A673 (cell line): ENCODE measurements at regions not wholly inside any gene's neighbourhood (a gene's known extent, or its start where the extent isn't known, plus 50 kb on each side); places are given as distances from the start of the nearest gene placed in this dataset.

ENCODE experiments used
- EZH2 ChIP-seq: fragments of 200-600 bp; sonication (generic); IDR thresholded peaks from 2 replicates; pipeline ENCODE4 v1.6.1; 2017; ENCODE audit warnings: borderline replicate concordance, low read depth, mild to moderate bottlenecking, mixed read lengths, antibody characterized with exemption, low read length; ENCODE audit not compliant: poor library complexity, severe bottlenecking
- TF ChIP-seq, protein P1 (sequence below): fragments of 300-800, 200-600 bp; sonication (generic); conservative IDR thresholded peaks from 2 replicates; pipeline ENCODE4 v1.5.1; 2017; ENCODE audit warnings: low read depth, mild to moderate bottlenecking, antibody characterized with exemption, low read length, moderate library complexity, mixed read lengths

DNA sequence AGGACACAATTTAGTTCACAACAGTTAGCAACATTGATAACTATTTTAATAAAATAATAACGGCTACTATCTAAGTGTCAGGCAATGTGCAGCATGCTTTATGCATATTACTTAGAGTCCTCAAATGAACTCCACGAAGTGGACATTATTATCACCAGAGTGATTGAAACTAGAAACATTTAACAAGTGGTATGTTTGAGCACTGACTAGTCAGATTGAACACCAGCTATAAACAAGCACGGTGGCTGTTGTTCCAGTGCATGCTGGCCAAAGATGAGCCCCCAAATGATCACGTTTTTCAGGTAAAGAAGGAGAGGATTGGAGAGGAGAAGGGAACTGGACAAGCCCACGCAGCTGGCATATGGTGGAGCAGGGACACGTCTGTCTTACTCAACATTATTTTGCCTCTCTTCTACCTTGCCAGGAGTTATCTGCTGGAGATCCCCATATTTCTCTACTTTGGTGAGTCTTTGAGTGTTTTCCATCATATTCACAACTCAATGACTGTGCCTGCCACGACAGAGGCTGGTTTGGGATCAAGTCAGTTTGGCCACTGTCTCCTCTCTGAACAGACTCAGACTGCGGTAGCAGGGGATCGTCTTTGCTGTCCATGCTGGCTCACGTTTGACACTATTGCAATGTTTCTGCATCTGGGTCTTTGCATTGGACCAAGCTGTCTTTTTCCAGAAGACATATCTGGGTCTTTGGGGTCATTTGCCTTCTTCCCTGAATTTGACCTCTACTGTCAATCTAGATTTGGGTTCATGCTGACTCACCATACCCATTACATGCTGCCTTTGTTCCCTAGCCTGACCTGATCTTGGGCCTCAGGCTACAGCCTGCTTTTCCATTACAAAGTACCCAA lies 66.0 kb upstream of the ACSL3 start:
- TF ChIP-seq, protein P1, sequence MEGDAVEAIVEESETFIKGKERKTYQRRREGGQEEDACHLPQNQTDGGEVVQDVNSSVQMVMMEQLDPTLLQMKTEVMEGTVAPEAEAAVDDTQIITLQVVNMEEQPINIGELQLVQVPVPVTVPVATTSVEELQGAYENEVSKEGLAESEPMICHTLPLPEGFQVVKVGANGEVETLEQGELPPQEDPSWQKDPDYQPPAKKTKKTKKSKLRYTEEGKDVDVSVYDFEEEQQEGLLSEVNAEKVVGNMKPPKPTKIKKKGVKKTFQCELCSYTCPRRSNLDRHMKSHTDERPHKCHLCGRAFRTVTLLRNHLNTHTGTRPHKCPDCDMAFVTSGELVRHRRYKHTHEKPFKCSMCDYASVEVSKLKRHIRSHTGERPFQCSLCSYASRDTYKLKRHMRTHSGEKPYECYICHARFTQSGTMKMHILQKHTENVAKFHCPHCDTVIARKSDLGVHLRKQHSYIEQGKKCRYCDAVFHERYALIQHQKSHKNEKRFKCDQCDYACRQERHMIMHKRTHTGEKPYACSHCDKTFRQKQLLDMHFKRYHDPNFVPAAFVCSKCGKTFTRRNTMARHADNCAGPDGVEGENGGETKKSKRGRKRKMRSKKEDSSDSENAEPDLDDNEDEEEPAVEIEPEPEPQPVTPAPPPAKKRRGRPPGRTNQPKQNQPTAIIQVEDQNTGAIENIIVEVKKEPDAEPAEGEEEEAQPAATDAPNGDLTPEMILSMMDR = no peak
- TF ChIP-seq EZH2 = no peak
